OCI-LY7 (cell line): ENCODE measurements at regions not wholly inside any gene's neighbourhood (a gene's known extent, or its start where the extent isn't known, plus 50 kb on each side); places are given as distances from the start of the nearest gene placed in this dataset.

Experiments
- BruUV-seq: library from RNA; stranded (reverse); fragments of 400-500 nt; replicated peaks from 2 replicates; lab custom pipeline; 2021; lab: Mats Ljungman, UMichigan
- CTCF ChIA-PET: fragments of 300-600 bp; sonication (Branson Sonifier 250); formaldehyde crosslinking; loops from one replicate; lab custom pipeline; 2022; ENCODE audit warnings: antibody characterized with exemption; ENCODE audit not compliant: unreplicated experiment; lab: Charles Lee
- POLR2A ChIA-PET: fragments of 300-600 bp; sonication (Branson Sonifier 250); formaldehyde crosslinking; loops from one replicate; lab custom pipeline; 2022; ENCODE audit warnings: antibody characterized with exemption; lab: Charles Lee
- DNase-seq: peaks from one replicate; pipeline ENCODE4 v3.0.0-alpha.2; 2015; ENCODE audit warnings: low spot score
- H2AFZ ChIP-seq: fragments of 200-600 bp; sonication (generic), shearing (Covaris generic); 2 replicates; pipeline ENCODE4 v1.6.1; 2014; ENCODE audit warnings: mild to moderate bottlenecking, antibody characterized with exemption, low read length, moderate library complexity
- H3K27ac ChIP-seq: fragments of 200-600 bp; sonication (generic); 2 replicates; pipeline ENCODE4 v1.5.1; 2014; ENCODE audit warnings: mixed run types, low read depth, mild to moderate bottlenecking, moderate library complexity, low read length, inconsistent platforms; ENCODE audit not compliant: poor library complexity, severe bottlenecking
- H3K36me3 ChIP-seq: fragments of 200-600 bp; sonication (generic); 2 replicates; pipeline ENCODE4 v1.6.1; 2014; ENCODE audit warnings: mild to moderate bottlenecking, antibody characterized with exemption, low read length, moderate library complexity, mixed read lengths; ENCODE audit not compliant: insufficient read depth
- H3K4me1 ChIP-seq: fragments of 200-600 bp; sonication (generic); 2 replicates; pipeline ENCODE4 v1.5.1; 2014; ENCODE audit warnings: mild to moderate bottlenecking, low read length; ENCODE audit not compliant: insufficient read depth, poor library complexity, severe bottlenecking
- H3K4me2 ChIP-seq: fragments of 200-600 bp; sonication (generic); 2 replicates; pipeline ENCODE4 v1.6.1; 2014; ENCODE audit warnings: mild to moderate bottlenecking, low read length
- H3K4me3 ChIP-seq: fragments of 200-600 bp; sonication (generic); 2 replicates; pipeline ENCODE4 v1.5.1; 2014; ENCODE audit warnings: mild to moderate bottlenecking, low read depth, low read length; ENCODE audit not compliant: poor library complexity, severe bottlenecking
- H3K79me2 ChIP-seq: fragments of 200-600 bp; sonication (generic); 2 replicates; pipeline ENCODE4 v1.6.1; 2016; ENCODE audit warnings: low read depth, mild to moderate bottlenecking, low read length, moderate library complexity, mixed read lengths; ENCODE audit not compliant: insufficient read depth
- H3K9me2 ChIP-seq: fragments of 200-600 bp; sonication (generic); 2 replicates; pipeline ENCODE4 v1.6.1; 2016; ENCODE audit warnings: mild to moderate bottlenecking, low read length, mixed read lengths; ENCODE audit not compliant: insufficient read depth
- H3K9me3 ChIP-seq: fragments of 200-600 bp; sonication (generic); 2 replicates; pipeline ENCODE4 v1.6.1; 2014; ENCODE audit warnings: mild to moderate bottlenecking, mixed run types, low read length, mixed read lengths
- H4K20me1 ChIP-seq: fragments of 200-600 bp; sonication (generic); 2 replicates; pipeline ENCODE4 v1.6.1; 2014; ENCODE audit warnings: mild to moderate bottlenecking, antibody characterized with exemption, low read length, moderate library complexity, mixed read lengths; ENCODE audit not compliant: insufficient read depth
- CTCF ChIP-seq: fragments of 200-600 bp; sonication (generic); conservative IDR thresholded peaks from 2 replicates; pipeline ENCODE4 v1.5.1; 2014; ENCODE audit warnings: mild to moderate bottlenecking, antibody characterized with exemption, low read length, moderate library complexity, mixed read lengths
- EZH2phosphoT487 ChIP-seq: fragments of 200-600 bp; sonication (generic); IDR thresholded peaks from 2 replicates; pipeline ENCODE4 v1.6.1; 2018; ENCODE audit warnings: low read depth, borderline replicate concordance, mild to moderate bottlenecking, mixed run types, antibody characterized with exemption, low read length, moderate library complexity, mixed read lengths
- intact Hi-C: fragments of 100-400 bp; cut with micrococcal nuclease; formaldehyde crosslinking; loops from one replicate; pipeline ENCODE4 v1.10.0; 2022; ENCODE audit not compliant: unreplicated experiment

DNA sequence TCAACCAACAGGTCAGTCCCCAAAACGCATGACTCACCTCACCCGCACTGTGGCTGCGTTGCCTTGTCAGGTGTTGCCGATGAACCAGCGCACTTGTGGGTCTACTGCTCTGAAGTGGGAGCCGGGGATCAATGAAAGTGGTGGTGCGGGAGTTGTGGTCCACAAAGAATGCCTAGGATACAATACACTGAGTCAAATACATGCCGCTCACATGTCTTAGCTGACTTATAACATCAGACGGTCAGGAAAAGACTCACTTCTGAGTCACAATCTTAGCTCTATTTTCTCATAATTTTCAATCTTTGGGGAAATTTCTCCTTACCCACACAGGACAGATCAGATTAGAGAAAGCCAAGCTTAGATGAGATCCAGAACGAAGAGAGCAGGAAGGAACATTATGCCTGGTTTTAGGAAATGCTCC is 107.1 kb upstream of the STK17B start:
- H3K4me1 ChIP-seq = peaks cover 34% of the 10 kb centered on the region
- ChIA-PET POLR2A (interaction anchor here (0.6 to 6.9 kb wide), 6 partner anchors 13 to 677 kb away, joined by 3 to 226 read pairs (median 5); partner anchors contain the start of gene STK17B), CTCF (interaction anchor here (0.7 to 1.2 kb wide), 2 partner anchors 17 to 37 kb away, joined by 3 read pairs; no protein-coding TSS in a partner anchor)
- peaks cover 13% of the 10 kb centered on the region; the same call in 1 of the 2 replicates for H3K79me2 ChIP-seq
- no peak overlapping the region for H3K27ac ChIP-seq
- intact Hi-C loops = loop anchor here (10.0 kb wide), 1 partner anchor 714 kb away; no protein-coding TSS in a partner anchor
- no peaks in the 10 kb centered on the region for H3K36me3 ChIP-seq
- no peaks in the 10 kb centered on the region for H4K20me1 ChIP-seq
- no peak overlapping the region for H3K4me3 ChIP-seq
- H3K9me3 ChIP-seq = no peaks in the 10 kb centered on the region; the same call in 1 of the 2 replicates
- TF ChIP-seq EZH2phosphoT487 (no peak), CTCF (no peak)
- no TSS peak for BruUV-seq
- H2AFZ ChIP-seq = no peak overlapping the region
- no peak for DNase-seq
- no peak overlapping the region for H3K4me2 ChIP-seq
- H3K9me2 ChIP-seq = no peaks in the 10 kb centered on the region

GRCh38 chr2:196279541-196279940 is 108.2 kb upstream of the STK17B start:
- Histone ChIP-seq H3K27ac (no peak overlapping the region), H3K36me3 (no peaks in the 10 kb centered on the region), H3K9me2 (no peaks in the 10 kb centered on the region), H4K20me1 (no peaks in the 10 kb centered on the region), H3K9me3 (no peaks in the 10 kb centered on the region; the same call in 1 of the 2 replicates), H3K4me1 (peaks cover 24% of the 10 kb centered on the region), H2AFZ (no peak overlapping the region), H3K79me2 (peaks cover 13% of the 10 kb centered on the region; the same call in 1 of the 2 replicates), H3K4me2 (no peak overlapping the region), H3K4me3 (no peak overlapping the region)
- CTCF ChIA-PET = interaction anchor here (0.5 to 1.2 kb wide), 2 partner anchors 11 to 38 kb away, joined by 3 read pairs; no protein-coding TSS in a partner anchor
- no TSS peak for BruUV-seq
- TF ChIP-seq CTCF = no peak
- TF ChIP-seq EZH2phosphoT487 = no peak
- intact Hi-C loops = loop anchor here (10.0 kb wide), 1 partner anchor 715 kb away; no protein-coding TSS in a partner anchor
- POLR2A ChIA-PET = interaction anchor here (0.6 to 6.9 kb wide), 9 partner anchors 12 to 1973 kb away, joined by 3 to 226 read pairs (median 4); partner anchors contain the start of gene STK17B
- DNase-seq = no peak

- Histone ChIP-seq H3K9me3 (no peaks in the 10 kb centered on the region; the same call in 1 of the 2 replicates), H2AFZ (no peak overlapping the region), H3K79me2 (no peaks in the 10 kb centered on the region), H3K4me3 (no peak overlapping the region), H3K9me2 (no peaks in the 10 kb centered on the region), H3K4me1 (peaks cover 11% of the 10 kb centered on the region), H3K36me3 (no peaks in the 10 kb centered on the region), H4K20me1 (no peaks in the 10 kb centered on the region), H3K27ac (no peak overlapping the region), H3K4me2 (no peak overlapping the region)
- intact Hi-C loops = no loop called here
- DNase-seq = no peak
- POLR2A ChIA-PET = interaction anchor here (0.6 to 2.3 kb wide), 2 partner anchors 8 to 643 kb away, joined by 3 to 13 read pairs; no protein-coding TSS in a partner anchor
- CTCF ChIA-PET = no interaction called here
- TF ChIP-seq EZH2phosphoT487 (no peak), CTCF (no peak)
- BruUV-seq = no TSS peak
Measured at GRCh38 chr2:196284144-196284844, 112.9 kb upstream of the STK17B start.
